ENCODE measurements at regions not wholly inside any gene's neighbourhood (a gene's known extent, or its start where the extent isn't known, plus 50 kb on each side); places are given as distances from the start of the nearest gene placed in this dataset.

DNA sequence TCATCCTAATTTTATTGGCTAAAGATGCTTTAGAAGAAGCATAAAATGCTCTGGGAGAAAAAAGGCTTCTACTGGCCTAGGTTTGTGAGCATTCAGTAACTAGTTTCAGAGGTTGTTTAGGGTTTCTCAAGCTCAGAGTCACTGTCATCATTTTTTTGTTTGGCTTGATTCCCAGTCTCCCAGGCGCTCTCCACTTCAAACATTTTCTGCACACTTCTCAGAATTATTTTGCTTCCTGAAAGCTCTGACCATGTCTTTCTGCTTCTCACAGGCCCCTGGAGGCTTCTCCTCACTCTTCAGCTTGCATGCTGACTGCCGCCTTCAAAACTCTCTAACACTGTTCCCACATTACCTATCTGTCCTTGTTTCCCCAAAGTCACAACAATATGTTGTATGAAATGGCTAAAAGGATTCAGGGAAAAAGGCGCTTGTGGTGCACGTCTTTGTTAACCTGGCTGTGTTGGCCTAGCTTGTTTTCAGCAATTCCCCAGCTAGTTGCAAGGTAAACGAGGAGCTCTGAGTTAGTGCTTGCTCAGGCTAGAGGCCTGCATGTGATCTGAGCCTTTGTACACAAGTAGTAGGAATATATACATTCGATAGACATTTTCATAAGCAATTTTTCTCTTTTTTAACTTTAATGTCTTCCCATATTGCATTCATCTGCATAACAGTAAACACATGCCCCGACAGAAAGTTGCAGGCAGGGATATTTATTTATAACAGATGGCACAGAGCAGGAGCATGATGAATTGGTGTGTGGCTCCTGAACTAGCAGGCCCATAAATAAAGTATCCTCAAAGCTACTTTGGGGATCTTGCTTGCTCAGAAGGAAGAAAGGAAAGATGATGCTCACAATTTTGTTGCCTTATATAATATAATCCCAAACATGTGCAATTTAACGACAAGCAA lies 129.2 kb upstream of the DPH6 start:
- Histone ChIP-seq H3K27ac (peak overlapping the region in 2 of 5 donors; percentile 0 to 35), H3K27me3 (no peaks in the 10 kb centered on the region), H3K36me3 (no peaks in the 10 kb centered on the region), H3K9me3 (no peaks in the 10 kb centered on the region), H3K4me3 (no peak overlapping the region), H3K4me1 (peaks cover 0 to 44% (median 24%) of the 10 kb centered on the region in 4 donors)
- TF ChIP-seq, protein P1, sequence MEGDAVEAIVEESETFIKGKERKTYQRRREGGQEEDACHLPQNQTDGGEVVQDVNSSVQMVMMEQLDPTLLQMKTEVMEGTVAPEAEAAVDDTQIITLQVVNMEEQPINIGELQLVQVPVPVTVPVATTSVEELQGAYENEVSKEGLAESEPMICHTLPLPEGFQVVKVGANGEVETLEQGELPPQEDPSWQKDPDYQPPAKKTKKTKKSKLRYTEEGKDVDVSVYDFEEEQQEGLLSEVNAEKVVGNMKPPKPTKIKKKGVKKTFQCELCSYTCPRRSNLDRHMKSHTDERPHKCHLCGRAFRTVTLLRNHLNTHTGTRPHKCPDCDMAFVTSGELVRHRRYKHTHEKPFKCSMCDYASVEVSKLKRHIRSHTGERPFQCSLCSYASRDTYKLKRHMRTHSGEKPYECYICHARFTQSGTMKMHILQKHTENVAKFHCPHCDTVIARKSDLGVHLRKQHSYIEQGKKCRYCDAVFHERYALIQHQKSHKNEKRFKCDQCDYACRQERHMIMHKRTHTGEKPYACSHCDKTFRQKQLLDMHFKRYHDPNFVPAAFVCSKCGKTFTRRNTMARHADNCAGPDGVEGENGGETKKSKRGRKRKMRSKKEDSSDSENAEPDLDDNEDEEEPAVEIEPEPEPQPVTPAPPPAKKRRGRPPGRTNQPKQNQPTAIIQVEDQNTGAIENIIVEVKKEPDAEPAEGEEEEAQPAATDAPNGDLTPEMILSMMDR (IDR thresholded peaks at IDR 0.05), result no peak
- no peak for TF ChIP-seq POLR2AphosphoS5 (IDR thresholded peaks at IDR 0.05)
- no peak for TF ChIP-seq EP300 (IDR thresholded peaks at IDR 0.05)
- no peak for TF ChIP-seq POLR2A (IDR thresholded peaks at IDR 0.05)
- WGBS, 5 donors, result 46 to 64% (median 49%) methylated on average over 8 of the region's 8 CpGs
- intact Hi-C loops (cut with DNase I; ENCODE audit: low total_unique reads), result no loop called here
- DNase-seq, result peak in 1 of 2 donors; percentile 50

GRCh38 chr15:35678774-35679173 lies 132.8 kb upstream of the DPH6 start:
- H3K4me3 ChIP-seq, result no peak overlapping the region
- H3K36me3 ChIP-seq, result no peaks in the 10 kb centered on the region
- no peaks in the 10 kb centered on the region for H3K9me3 ChIP-seq
- no peak overlapping the region for H3K27ac ChIP-seq
- 36 to 68% (median 54%) methylated on average over 2 of the region's 2 CpGs for WGBS, 5 donors
- intact Hi-C loops (cut with DNase I; ENCODE audit: low total_unique reads), result no loop called here
- H3K4me1 ChIP-seq, result peaks cover 0 to 24% (median 12%) of the 10 kb centered on the region in 4 donors
- DNase-seq, result no peak
- H3K27me3 ChIP-seq, result no peaks in the 10 kb centered on the region
- TF ChIP-seq, protein P1 (IDR thresholded peaks at IDR 0.05), result no peak
- no peak for TF ChIP-seq EP300 (IDR thresholded peaks at IDR 0.05)
- no peak for TF ChIP-seq POLR2A (IDR thresholded peaks at IDR 0.05)
- no peak for TF ChIP-seq POLR2AphosphoS5 (IDR thresholded peaks at IDR 0.05)

- 64 to 86% (median 76%) methylated on average over 1 of the region's 1 CpG for WGBS, 5 donors
- Histone ChIP-seq H3K27ac (no peak overlapping the region), H3K4me1 (peaks cover 0 to 20% (median 11%) of the 10 kb centered on the region in 4 donors), H3K9me3 (no peaks in the 10 kb centered on the region), H3K36me3 (no peaks in the 10 kb centered on the region), H3K4me3 (no peak overlapping the region), H3K27me3 (no peaks in the 10 kb centered on the region)
- no peak for DNase-seq
- intact Hi-C loops (cut with DNase I; ENCODE audit: low total_unique reads), result no loop called here
- TF ChIP-seq, protein P1 (IDR thresholded peaks at IDR 0.05), result no peak
Measured at GRCh38 chr15:35679186-35679585, 133.2 kb upstream of the DPH6 start.

DNA sequence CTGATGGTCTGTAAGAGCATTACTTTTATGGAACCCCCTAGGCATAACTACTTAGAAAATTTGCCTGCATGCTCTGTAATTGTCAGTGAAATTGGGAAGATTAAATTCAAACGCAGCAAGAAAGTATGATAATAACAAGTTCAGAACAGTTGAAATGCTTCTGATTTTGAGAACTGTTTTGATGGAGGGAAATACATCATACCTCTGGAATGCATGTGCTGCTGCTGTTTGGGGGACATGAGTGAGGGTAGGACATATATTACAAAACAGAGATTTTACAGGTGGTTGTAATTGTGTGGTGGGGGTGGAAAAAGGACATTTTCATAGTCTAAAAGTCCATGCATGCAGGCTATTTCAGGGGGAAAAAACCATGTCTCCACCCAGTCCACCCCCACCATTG lies 135.0 kb upstream of the DPH6 start:
- intact Hi-C loops (cut with DNase I; ENCODE audit: low total_unique reads), result no loop called here
- TF ChIP-seq POLR2AphosphoS5 (IDR thresholded peaks at IDR 0.05) (no peak), EP300 (IDR thresholded peaks at IDR 0.05) (no peak), POLR2A (IDR thresholded peaks at IDR 0.05) (no peak)
- TF ChIP-seq, protein P1 (IDR thresholded peaks at IDR 0.05), result no peak
- H3K9me3 ChIP-seq, result no peaks in the 10 kb centered on the region
- 56 to 81% (median 68%) methylated on average over 1 of the region's 1 CpG for WGBS, 5 donors
- no peak overlapping the region for H3K4me3 ChIP-seq
- DNase-seq, result no peak
- H3K36me3 ChIP-seq, result no peaks in the 10 kb centered on the region
- peaks cover 0 to 3% (median 0%) of the 10 kb centered on the region in 4 donors for H3K4me1 ChIP-seq
- H3K27me3 ChIP-seq, result no peaks in the 10 kb centered on the region
- no peak overlapping the region for H3K27ac ChIP-seq
